Kidney epithelial cell (primary cell): ENCODE measurements at regions not wholly inside any gene's neighbourhood (a gene's known extent, or its start where the extent isn't known, plus 50 kb on each side); places are given as distances from the start of the nearest gene placed in this dataset.

Source experiments
- DNase-seq: peaks from one replicate; pipeline ENCODE4 v3.0.0-alpha.2; 2010; ENCODE audit warnings: low read depth
- H3K27me3 ChIP-seq: 2 replicates; pipeline ENCODE4 v1.6.0; 2011; ENCODE audit warnings: low read length; ENCODE audit not compliant: control insufficient read depth, insufficient read depth
- H3K36me3 ChIP-seq: 2 replicates; pipeline ENCODE4 v1.5.1; 2011; ENCODE audit warnings: low read length; ENCODE audit not compliant: control insufficient read depth, insufficient read depth
- H3K4me3 ChIP-seq: 2 replicates; pipeline ENCODE4 v1.5.1; 2011; ENCODE audit warnings: low read depth, mild to moderate bottlenecking, control low read depth, low read length
- TF ChIP-seq, protein P1 (sequence below): IDR thresholded peaks from 2 replicates; pipeline ENCODE4 v1.5.1; 2011; ENCODE audit warnings: mild to moderate bottlenecking, moderate library complexity, low read length, control low read depth, inconsistent platforms; ENCODE audit not compliant: insufficient read depth, poor library complexity, severe bottlenecking

- Histone ChIP-seq H3K27me3 (no peaks in the 10 kb centered on the region), H3K4me3 (no peak overlapping the region), H3K36me3 (no peaks in the 10 kb centered on the region)
- TF ChIP-seq, protein P1, sequence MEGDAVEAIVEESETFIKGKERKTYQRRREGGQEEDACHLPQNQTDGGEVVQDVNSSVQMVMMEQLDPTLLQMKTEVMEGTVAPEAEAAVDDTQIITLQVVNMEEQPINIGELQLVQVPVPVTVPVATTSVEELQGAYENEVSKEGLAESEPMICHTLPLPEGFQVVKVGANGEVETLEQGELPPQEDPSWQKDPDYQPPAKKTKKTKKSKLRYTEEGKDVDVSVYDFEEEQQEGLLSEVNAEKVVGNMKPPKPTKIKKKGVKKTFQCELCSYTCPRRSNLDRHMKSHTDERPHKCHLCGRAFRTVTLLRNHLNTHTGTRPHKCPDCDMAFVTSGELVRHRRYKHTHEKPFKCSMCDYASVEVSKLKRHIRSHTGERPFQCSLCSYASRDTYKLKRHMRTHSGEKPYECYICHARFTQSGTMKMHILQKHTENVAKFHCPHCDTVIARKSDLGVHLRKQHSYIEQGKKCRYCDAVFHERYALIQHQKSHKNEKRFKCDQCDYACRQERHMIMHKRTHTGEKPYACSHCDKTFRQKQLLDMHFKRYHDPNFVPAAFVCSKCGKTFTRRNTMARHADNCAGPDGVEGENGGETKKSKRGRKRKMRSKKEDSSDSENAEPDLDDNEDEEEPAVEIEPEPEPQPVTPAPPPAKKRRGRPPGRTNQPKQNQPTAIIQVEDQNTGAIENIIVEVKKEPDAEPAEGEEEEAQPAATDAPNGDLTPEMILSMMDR: no peak
- DNase-seq: no peak
These were observed 280.1 kb upstream of the RGS17 start for GRCh38 chr6:153411070-153411648.

DNA sequence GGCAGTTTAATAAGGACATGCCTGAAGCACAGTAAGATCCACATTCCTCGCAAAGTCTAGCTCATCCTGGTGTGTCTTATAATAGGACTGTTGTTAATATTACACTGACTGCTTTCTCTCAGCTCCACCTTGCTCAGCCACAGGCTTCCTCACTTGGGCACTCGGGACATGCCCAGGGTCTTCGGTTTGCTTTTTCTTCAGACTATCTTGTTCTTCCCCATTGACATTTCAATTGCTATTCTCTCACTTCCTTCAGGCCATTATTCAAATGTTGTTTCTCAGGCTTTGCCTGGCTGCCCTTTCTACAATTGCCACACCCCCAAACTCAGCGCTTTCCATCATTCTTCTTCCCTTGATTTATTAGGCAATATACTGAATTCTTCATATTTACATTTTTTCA, 274.8 kb upstream of the RGS17 start:
- Histone ChIP-seq H3K36me3 (no peaks in the 10 kb centered on the region), H3K27me3 (no peaks in the 10 kb centered on the region), H3K4me3 (no peak overlapping the region)
- DNase-seq: no peak
- TF ChIP-seq, protein P1: no peak

- Histone ChIP-seq H3K27me3 (no peaks in the 10 kb centered on the region), H3K36me3 (no peaks in the 10 kb centered on the region), H3K4me3 (no peak overlapping the region)
- TF ChIP-seq, protein P1: no peak
- DNase-seq: no peak
These were observed 270.7 kb upstream of the RGS17 start for GRCh38 chr6:153401751-153402150.

- TF ChIP-seq, protein P1: no peak
- peak; percentile 7 for DNase-seq
- Histone ChIP-seq H3K27me3 (no peaks in the 10 kb centered on the region), H3K36me3 (no peaks in the 10 kb centered on the region), H3K4me3 (no peak overlapping the region)
These were observed 261.1 kb upstream of the RGS17 start for GRCh38 chr6:153392156-153392555.

DNA sequence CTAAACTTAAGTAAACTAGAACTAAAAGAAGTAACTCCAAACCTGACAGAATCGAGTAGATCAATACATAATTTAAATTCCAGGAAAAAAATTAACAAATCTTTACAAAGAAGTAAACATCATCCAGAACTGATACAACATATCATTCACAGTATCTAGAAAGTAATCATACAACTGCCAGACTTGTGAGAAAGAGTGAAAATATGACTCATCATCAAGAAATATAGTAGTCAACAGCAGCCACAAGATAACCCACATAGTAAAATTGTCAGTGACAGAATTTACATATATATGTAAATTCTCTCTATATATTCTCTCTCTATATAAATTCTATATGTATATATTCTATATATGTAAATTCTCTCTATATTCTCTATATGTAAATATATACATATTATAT, 242.8 kb upstream of the RGS17 start:
- TF ChIP-seq, protein P1: no peak
- no peak overlapping the region for H3K4me3 ChIP-seq
- DNase-seq: no peak
- H3K36me3 ChIP-seq: no peaks in the 10 kb centered on the region
- H3K27me3 ChIP-seq: no peaks in the 10 kb centered on the region

- Histone ChIP-seq H3K27me3 (no peaks in the 10 kb centered on the region), H3K4me3 (no peak overlapping the region), H3K36me3 (no peaks in the 10 kb centered on the region)
- TF ChIP-seq, protein P1: no peak
- no peak for DNase-seq
These were observed 237.0 kb upstream of the RGS17 start for GRCh38 chr6:153368131-153368530.
